Heart right ventricle (tissue), 16 donors: ENCODE measurements at regions not wholly inside any gene's neighbourhood (a gene's known extent, or its start where the extent isn't known, plus 50 kb on each side); places are given as distances from the start of the nearest gene placed in this dataset.
"Not testable (repeated sequence)": the region's sequence is repeated elsewhere in the genome, so short reads cannot be mapped to it uniquely, and the experiment has no call there.

ENCODE experiments used
- ATAC-seq, 8 donors: fragments of 200-7000 bp; cut with Tn5 transposase; one replicate each; pipeline ENCODE4 v1.9.1; 2020; ENCODE audit warnings: mild to moderate bottlenecking in 8 of 8, moderate library complexity in 8 of 8, moderate number of reproducible peaks in 1 of 8
- DNase-seq, 2 donors: peaks; one replicate each; pipeline ENCODE4 v3.0.0-alpha.2; 2020
- H3K27ac ChIP-seq, 10 donors: fragments of 200-600 bp; sonication (generic) in 2 of 10; one replicate each; pipeline versions ENCODE4 v1.5.0 to v1.8.0; 2020 to 2022; ENCODE audit warnings: mild to moderate bottlenecking in 3 of 10
- H3K27me3 ChIP-seq, 7 donors: fragments of 200-600 bp; one replicate each; pipeline ENCODE4 v1.8.0; 2021 to 2022; ENCODE audit warnings: mild to moderate bottlenecking in 2 of 7
- H3K36me3 ChIP-seq, 9 donors: fragments of 200-600 bp; sonication (generic) in 1 of 9; one replicate each; pipeline versions ENCODE4 v1.5.0 to v1.8.0; 2020 to 2022; ENCODE audit warnings: mild to moderate bottlenecking in 2 of 9
- H3K4me1 ChIP-seq, 9 donors: fragments of 200-600 bp; sonication (generic) in 1 of 9; one replicate each; pipeline versions ENCODE4 v1.5.0 to v1.8.0; 2020 to 2022; ENCODE audit warnings: mild to moderate bottlenecking in 4 of 9
- H3K4me3 ChIP-seq, 10 donors: fragments of 200-600 bp; sonication (generic) in 2 of 10; one replicate each; pipeline versions ENCODE4 v1.5.0 to v1.8.0; 2020 to 2022; ENCODE audit warnings: mild to moderate bottlenecking in 7 of 10, moderate library complexity in 2 of 10
- H3K9me3 ChIP-seq, 11 donors: fragments of 200-600 bp in 10 of 11; sonication (generic) in 2 of 11; one replicate each; pipeline versions ENCODE4 v1.5.0 to v1.8.0; 2013 to 2022; ENCODE audit warnings: mild to moderate bottlenecking in 2 of 11, control low read depth in 1 of 11, moderate library complexity in 1 of 11
- CTCF ChIP-seq, 9 donors: fragments of 200-600 bp; sonication (generic) in 2 of 9; IDR thresholded peaks; one replicate each; pipeline versions ENCODE4 v1.5.0 to v1.8.0; 2021 to 2022; ENCODE audit warnings: antibody characterized with exemption in 9 of 9, mild to moderate bottlenecking in 5 of 9, moderate library complexity in 1 of 9
- WGBS, 2 donors: extraction: QIAGEN DNeasy Blood & Tissue Kit; methylation state at CpG; one replicate each; pipeline ENCODE4 v1.1.7; 2013; ENCODE audit warnings: inconsistent platforms in 1 of 2; 5-methylcytosine and 5-hydroxymethylcytosine counted together
- intact Hi-C, 10 donors: fragments of 100-400 bp; cut with DNase I; formaldehyde crosslinking; loops; one replicate each; pipeline versions ENCODE4 v1.11.1 to v1.14.2; 2022
- donor health status: Arrhythmogenic right ventricular cardiomyopathy.
- donor health status: ischemic (EF 13 %, LVEDD 7.1; RV severe dilation, severe dysfunction).
- donor health status: healthy with polysubstance abuse.
- donor health status: DM: no; HTN: yes; CAD: no.
- donor health status: DM: no; HTN: no; CAD: no.
- donor health status: ischemic (EF 25% LVEDD 6.9; RV normal size, moderate dysfunction).
- donor health status: ischemic (EF 25% LVEDD 5.7; RV mildly dilated, moderate dysfunction).
- donor health status: healthy.
- donor health status: DM: yes; HTN: yes; CAD: no.
- donor health status: Ischemic cardiomyopathy.
- donor health status: ischemic (EF 35%, LVEDD 5.7; RV mildly dilated, moderate dysfunction).
- donor health status: nonischemic (EF 11% LVEDD 7.7; RV severe dilation, severe dysfunction).
- donor health status: DM: yes; HTN: yes; CAD: no.
- donor health status: PGD.
- donor health status: ischemic (EF 29% LVEDD 5.4; RV normal size, mild dysfunction).
- donor health status: nonischemic (EF 23%, LVEDD 6.1; RV moderate dilation, normal function).

DNA sequence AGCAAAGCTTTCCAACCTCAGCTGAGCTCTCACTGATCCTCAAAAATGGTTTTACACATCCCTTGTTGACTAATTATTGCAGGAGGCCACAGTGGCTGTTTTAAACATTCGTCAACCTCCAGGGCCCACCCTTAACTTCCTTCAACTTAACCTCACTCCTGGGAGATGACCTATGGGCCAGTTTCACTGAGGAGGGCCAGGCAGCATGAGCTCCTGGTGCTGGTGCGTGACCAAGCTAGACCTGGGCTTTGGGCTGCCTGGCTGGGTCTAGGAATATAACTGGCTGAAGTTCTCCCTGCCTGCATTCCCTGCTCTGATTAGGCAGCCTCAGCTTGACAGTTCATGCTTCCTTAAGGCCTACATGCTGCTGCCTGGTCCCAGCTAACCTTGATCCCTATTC, 273.7 kb upstream of the ATP11B start:
- Histone ChIP-seq H3K4me1 (no peaks in the 10 kb centered on the region), H3K4me3 (no peak overlapping the region), H3K9me3 (peaks cover 0 to 3% (median 0%) of the 10 kb centered on the region in 11 donors), H3K27ac (no peak overlapping the region), H3K27me3 (no peaks in the 10 kb centered on the region), H3K36me3 (no peaks in the 10 kb centered on the region)
- intact Hi-C loops = no loop called here
- WGBS, 2 donors = 88 to 89% methylated on average over 2 of the region's 2 CpGs
- ATAC-seq (no peak), DNase-seq (no peak)
- TF ChIP-seq CTCF (IDR thresholded peaks at IDR 0.05) = no peak

GRCh38 chr3:182521339-182521738, 272.0 kb upstream of the ATP11B start:
- Histone ChIP-seq H3K4me3 (no peak overlapping the region), H3K4me1 (no peaks in the 10 kb centered on the region), H3K9me3 (peaks cover 0 to 3% (median 0%) of the 10 kb centered on the region in 11 donors), H3K36me3 (no peaks in the 10 kb centered on the region), H3K27ac (no peak overlapping the region), H3K27me3 (no peaks in the 10 kb centered on the region)
- WGBS, 2 donors = 83 to 88% methylated on average over 3 of the region's 3 CpGs
- no peak for DNase-seq
- intact Hi-C loops = no loop called here
- ATAC-seq = no peak
- no peak for TF ChIP-seq CTCF (IDR thresholded peaks at IDR 0.05)

GRCh38 chr3:182523424-182523823, 269.9 kb upstream of the ATP11B start:
- H3K4me1 ChIP-seq, H3K4me3 ChIP-seq, H3K36me3 ChIP-seq, DNase-seq, H3K27me3 ChIP-seq, intact Hi-C loops, H3K27ac ChIP-seq, H3K9me3 ChIP-seq, ATAC-seq: not testable (repeated sequence)
- 84 to 87% methylated on average over 3 of the region's 3 CpGs for WGBS, 2 donors

- no peaks in the 10 kb centered on the region for H3K4me1 ChIP-seq
- DNase-seq (no peak), ATAC-seq (no peak)
- no peaks in the 10 kb centered on the region for H3K27me3 ChIP-seq
- TF ChIP-seq CTCF (IDR thresholded peaks at IDR 0.05) = no peak
- no peaks in the 10 kb centered on the region for H3K36me3 ChIP-seq
- H3K4me3 ChIP-seq = no peak overlapping the region
- H3K9me3 ChIP-seq = peaks cover 0 to 3% (median 0%) of the 10 kb centered on the region in 11 donors
- 83 to 90% methylated on average over 2 of the region's 2 CpGs for WGBS, 2 donors
- H3K27ac ChIP-seq = no peak overlapping the region
- intact Hi-C loops = no loop called here
Measured at GRCh38 chr3:182523836-182524235, 269.5 kb upstream of the ATP11B start.

GRCh38 chr3:182524711-182525401, 268.4 kb upstream of the ATP11B start:
- H3K27ac ChIP-seq = no peak overlapping the region
- no peak overlapping the region for H3K4me3 ChIP-seq
- ATAC-seq (no peak), DNase-seq (no peak)
- H3K4me1 ChIP-seq = no peaks in the 10 kb centered on the region
- no peaks in the 10 kb centered on the region for H3K36me3 ChIP-seq
- H3K9me3 ChIP-seq = peaks cover 0 to 3% (median 0%) of the 10 kb centered on the region in 11 donors
- H3K27me3 ChIP-seq = no peaks in the 10 kb centered on the region
- TF ChIP-seq CTCF (IDR thresholded peaks at IDR 0.05) = no peak
- 79 to 90% methylated on average over 5 of the region's 5 CpGs for WGBS, 2 donors
- intact Hi-C loops = no loop called here
